Activated CD8-positive, alpha-beta T cell treated with anti-CD3 and anti-CD28 coated beads for 36 hours (primary cell): ENCODE measurements at regions not wholly inside any gene's neighbourhood (a gene's known extent, or its start where the extent isn't known, plus 50 kb on each side); places are given as distances from the start of the nearest gene placed in this dataset.

Source experiments
- ATAC-seq: fragments of 200-7000 bp; cut with Tn5 transposase; one replicate; pipeline ENCODE4 v1.10.0; 2021; ENCODE audit warnings: mild to moderate bottlenecking, moderate library complexity
- CTCF ChIA-PET: fragments of 350-600 bp; sonication (Branson Sonifier 250); formaldehyde crosslinking; loops from one replicate; lab custom pipeline; 2021; ENCODE audit warnings: antibody characterized with exemption; lab: Charles Lee
- POLR2A ChIA-PET: fragments of 350-600 bp; sonication (Branson Sonifier 250); formaldehyde crosslinking; loops from one replicate; lab custom pipeline; 2021; ENCODE audit warnings: antibody characterized with exemption; lab: Charles Lee
- DNase-seq: peaks from one replicate; pipeline ENCODE4 v3.0.0-alpha.2; 2020
- H3K27ac Mint-ChIP-seq: one replicate; pipeline ENCODE4 v1.8.0; 2021; ENCODE audit warnings: mild to moderate bottlenecking, mixed read lengths
- H3K27me3 Mint-ChIP-seq: one replicate; pipeline ENCODE4 v1.8.0; 2021; ENCODE audit warnings: mixed read lengths
- H3K36me3 Mint-ChIP-seq: one replicate; pipeline ENCODE4 v1.8.0; 2021; ENCODE audit warnings: low read depth, mixed read lengths
- H3K4me1 Mint-ChIP-seq: one replicate; pipeline ENCODE4 v1.8.0; 2021; ENCODE audit warnings: low read depth, mixed read lengths
- H3K4me3 Mint-ChIP-seq: one replicate; pipeline ENCODE4 v1.8.0; 2021; ENCODE audit warnings: mild to moderate bottlenecking, moderate library complexity, mixed read lengths
- H3K9me3 Mint-ChIP-seq: one replicate; pipeline ENCODE4 v1.8.0; 2021; ENCODE audit warnings: mixed read lengths
- intact Hi-C: fragments of 100-400 bp; cut with micrococcal nuclease; formaldehyde crosslinking; loops from one replicate; pipeline ENCODE4 v1.10.0; 2022
- TF ChIP-seq, protein P1 (sequence below): fragments of 200-600 bp; IDR thresholded peaks from one replicate; pipeline ENCODE4 v1.8.0; 2022; ENCODE audit warnings: antibody characterized with exemption, mild to moderate bottlenecking

DNA sequence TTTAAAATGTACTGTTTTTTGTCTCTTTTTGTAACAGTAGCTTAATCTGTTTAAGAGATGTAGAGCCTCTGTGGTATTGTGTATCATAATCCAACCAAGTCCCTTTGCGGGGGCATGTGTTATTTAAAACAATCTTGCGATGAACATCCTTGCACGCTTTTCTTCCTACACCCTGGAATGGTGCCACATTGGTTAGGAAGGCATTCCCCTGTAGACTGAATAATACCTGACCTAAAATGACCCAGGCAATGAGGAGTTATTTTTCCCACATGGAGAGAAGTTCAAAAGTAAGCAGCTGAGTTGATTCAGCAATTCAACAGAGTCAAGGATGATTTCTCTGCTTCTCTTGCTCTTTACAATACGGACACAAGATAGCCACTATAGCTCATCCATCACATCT lies 142.0 kb upstream of the PMEPA1 start:
- ChIA-PET CTCF (interaction anchor here (0.8 kb wide), 1 partner anchor 198 kb away, joined by 3 read pairs; no protein-coding TSS in a partner anchor), POLR2A (no interaction called here)
- Mint-ChIP-seq H3K27me3 (peaks cover 2% of the 10 kb centered on the region), H3K4me1 (peaks cover 4% of the 10 kb centered on the region), H3K4me3 (no peak overlapping the region), H3K9me3 (peaks cover 1% of the 10 kb centered on the region), H3K36me3 (no peaks in the 10 kb centered on the region), H3K27ac (no peak overlapping the region)
- ATAC-seq (no peak), DNase-seq (no peak)
- intact Hi-C loops: no loop called here
- TF ChIP-seq, protein P1, sequence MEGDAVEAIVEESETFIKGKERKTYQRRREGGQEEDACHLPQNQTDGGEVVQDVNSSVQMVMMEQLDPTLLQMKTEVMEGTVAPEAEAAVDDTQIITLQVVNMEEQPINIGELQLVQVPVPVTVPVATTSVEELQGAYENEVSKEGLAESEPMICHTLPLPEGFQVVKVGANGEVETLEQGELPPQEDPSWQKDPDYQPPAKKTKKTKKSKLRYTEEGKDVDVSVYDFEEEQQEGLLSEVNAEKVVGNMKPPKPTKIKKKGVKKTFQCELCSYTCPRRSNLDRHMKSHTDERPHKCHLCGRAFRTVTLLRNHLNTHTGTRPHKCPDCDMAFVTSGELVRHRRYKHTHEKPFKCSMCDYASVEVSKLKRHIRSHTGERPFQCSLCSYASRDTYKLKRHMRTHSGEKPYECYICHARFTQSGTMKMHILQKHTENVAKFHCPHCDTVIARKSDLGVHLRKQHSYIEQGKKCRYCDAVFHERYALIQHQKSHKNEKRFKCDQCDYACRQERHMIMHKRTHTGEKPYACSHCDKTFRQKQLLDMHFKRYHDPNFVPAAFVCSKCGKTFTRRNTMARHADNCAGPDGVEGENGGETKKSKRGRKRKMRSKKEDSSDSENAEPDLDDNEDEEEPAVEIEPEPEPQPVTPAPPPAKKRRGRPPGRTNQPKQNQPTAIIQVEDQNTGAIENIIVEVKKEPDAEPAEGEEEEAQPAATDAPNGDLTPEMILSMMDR: no peak

DNA sequence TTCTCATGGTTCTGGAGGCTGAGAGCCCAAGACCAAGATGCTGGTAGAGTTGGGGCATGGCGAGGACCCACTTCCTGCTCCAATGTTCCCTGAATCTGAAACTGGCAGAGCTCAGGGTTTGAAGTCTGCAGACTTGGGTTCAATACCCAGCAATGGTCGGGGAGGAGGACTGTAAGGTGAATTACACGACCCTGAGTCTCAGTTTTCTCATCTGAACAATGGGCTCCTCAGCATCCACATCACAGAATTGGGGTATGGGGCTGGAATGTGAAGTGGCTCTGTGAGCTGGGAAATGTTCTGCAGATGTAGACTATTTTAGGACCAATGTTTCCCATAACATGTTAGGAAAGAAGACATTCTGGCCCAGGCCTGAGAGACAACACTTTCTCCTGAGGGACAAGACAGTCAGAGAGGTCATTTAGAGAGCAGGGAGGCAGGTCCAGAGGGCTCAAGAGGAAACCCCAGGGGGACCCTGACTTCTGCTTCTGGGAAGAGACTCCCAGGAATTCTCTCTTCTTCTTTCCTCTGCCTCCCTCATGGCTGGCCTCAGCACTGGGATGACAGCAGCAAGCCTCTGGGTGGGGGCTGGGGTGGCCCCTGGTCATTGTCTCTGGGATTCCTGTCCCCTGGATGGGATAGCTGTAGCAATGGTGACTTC lies 141.3 kb upstream of the PMEPA1 start:
- ChIA-PET CTCF (interaction anchor here (0.8 kb wide), 1 partner anchor 197 kb away, joined by 3 read pairs; no protein-coding TSS in a partner anchor), POLR2A (no interaction called here)
- H3K36me3 Mint-ChIP-seq: no peaks in the 10 kb centered on the region
- H3K4me3 Mint-ChIP-seq: no peak overlapping the region
- no peaks in the 10 kb centered on the region for H3K4me1 Mint-ChIP-seq
- H3K27me3 Mint-ChIP-seq: peaks cover 2% of the 10 kb centered on the region
- DNase-seq: no peak
- no peak for ATAC-seq
- intact Hi-C loops: no loop called here
- H3K27ac Mint-ChIP-seq: no peak overlapping the region
- H3K9me3 Mint-ChIP-seq: peaks cover 1% of the 10 kb centered on the region
- TF ChIP-seq, protein P1: no peak

DNA sequence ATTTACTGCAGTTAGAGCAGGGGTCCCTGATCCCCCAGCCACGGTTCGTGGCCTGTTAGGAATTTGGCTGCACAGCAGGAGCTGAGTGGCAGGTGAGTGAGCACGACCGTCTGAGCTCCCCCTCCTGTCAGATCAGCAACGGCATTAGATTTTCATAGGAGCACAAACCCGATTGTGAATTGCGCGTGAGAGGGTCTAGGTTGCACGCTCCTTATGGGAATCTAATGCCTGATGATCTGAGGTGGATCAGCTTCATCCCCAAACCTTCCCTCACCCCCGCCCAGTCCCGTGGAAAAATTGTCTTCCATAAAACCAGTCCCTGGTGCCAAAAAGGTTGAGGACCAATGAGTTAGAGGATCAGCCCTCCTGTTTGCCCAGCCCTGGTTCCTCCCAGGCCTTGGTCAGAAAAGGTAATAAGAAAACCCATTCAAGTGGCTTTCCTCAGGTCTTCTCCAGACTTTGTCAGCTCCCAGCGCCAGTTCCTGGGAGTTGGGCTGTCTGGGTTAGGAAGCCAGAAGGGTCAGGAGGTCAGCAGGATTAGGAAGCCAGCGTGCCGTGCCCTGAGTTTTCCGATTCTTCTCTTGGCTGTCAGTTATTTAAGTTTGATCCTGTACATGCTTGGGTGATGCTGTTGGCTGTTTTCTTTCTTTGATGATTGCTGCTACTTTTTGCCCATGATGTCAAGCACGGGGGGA lies 139.9 kb upstream of the PMEPA1 start:
- peaks cover 2% of the 10 kb centered on the region for H3K27me3 Mint-ChIP-seq
- TF ChIP-seq, protein P1: no peak
- H3K36me3 Mint-ChIP-seq: no peaks in the 10 kb centered on the region
- intact Hi-C loops: no loop called here
- ATAC-seq: no peak
- DNase-seq: no peak
- peaks cover 1% of the 10 kb centered on the region for H3K9me3 Mint-ChIP-seq
- H3K4me3 Mint-ChIP-seq: no peak overlapping the region
- CTCF ChIA-PET: no interaction called here
- no peak overlapping the region for H3K27ac Mint-ChIP-seq
- no peaks in the 10 kb centered on the region for H3K4me1 Mint-ChIP-seq
- POLR2A ChIA-PET: no interaction called here

DNA sequence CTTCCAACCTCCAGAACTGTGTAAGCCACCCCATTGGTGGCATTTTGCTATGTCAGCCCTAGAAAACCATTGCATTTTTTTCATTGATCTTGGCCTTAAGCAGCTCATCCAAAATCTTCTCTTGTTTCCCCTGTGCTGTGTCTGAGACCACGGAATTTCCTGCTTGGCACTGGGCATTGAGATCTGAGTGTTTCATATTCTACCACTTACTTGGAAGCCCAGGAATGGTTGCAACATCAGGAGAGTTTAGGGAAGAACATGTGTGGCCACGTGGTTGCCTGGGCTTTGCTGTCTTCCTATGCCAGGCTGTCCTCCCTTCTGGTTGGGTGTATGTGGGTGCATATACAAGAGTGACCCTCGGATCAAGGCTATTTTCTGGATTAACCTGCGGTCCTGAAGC lies 139.3 kb upstream of the PMEPA1 start:
- Mint-ChIP-seq H3K9me3 (peaks cover 1% of the 10 kb centered on the region), H3K36me3 (no peaks in the 10 kb centered on the region), H3K4me3 (no peak overlapping the region), H3K27me3 (peaks cover 2% of the 10 kb centered on the region), H3K4me1 (no peaks in the 10 kb centered on the region), H3K27ac (no peak overlapping the region)
- CTCF ChIA-PET: no interaction called here
- ATAC-seq: no peak
- DNase-seq: no peak
- TF ChIP-seq, protein P1: no peak
- POLR2A ChIA-PET: no interaction called here
- intact Hi-C loops: no loop called here

DNA sequence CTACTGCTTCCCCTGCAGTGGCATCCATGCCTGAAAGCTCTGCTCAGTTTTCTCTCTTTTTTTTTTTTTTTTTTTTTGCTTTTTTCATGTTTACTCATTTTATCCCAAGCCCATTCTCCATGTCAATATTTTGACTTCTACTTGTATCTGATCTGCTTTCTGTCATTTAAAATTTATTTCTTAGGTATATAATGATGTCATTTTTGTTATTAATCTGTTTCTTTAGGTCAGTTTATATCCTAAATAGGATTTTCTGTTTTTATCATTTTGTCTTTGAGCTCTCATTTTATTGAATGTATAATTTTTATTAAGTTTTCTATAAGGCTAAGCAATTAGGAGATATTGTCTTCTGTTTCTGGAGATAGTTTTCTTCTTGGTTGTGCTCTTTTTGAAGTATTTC lies 138.5 kb upstream of the PMEPA1 start:
- H3K9me3 Mint-ChIP-seq: peaks cover 1% of the 10 kb centered on the region
- H3K4me1 Mint-ChIP-seq: no peaks in the 10 kb centered on the region
- intact Hi-C loops: no loop called here
- TF ChIP-seq, protein P1: no peak
- no peak overlapping the region for H3K4me3 Mint-ChIP-seq
- ATAC-seq (no peak), DNase-seq (no peak)
- POLR2A ChIA-PET: no interaction called here
- H3K36me3 Mint-ChIP-seq: no peaks in the 10 kb centered on the region
- CTCF ChIA-PET: no interaction called here
- H3K27me3 Mint-ChIP-seq: peaks cover 2% of the 10 kb centered on the region
- H3K27ac Mint-ChIP-seq: no peak overlapping the region
